ENCODE measurements at regions not wholly inside any gene's neighbourhood (a gene's known extent, or its start where the extent isn't known, plus 50 kb on each side); places are given as distances from the start of the nearest gene placed in this dataset.

- Histone ChIP-seq H3K4me1 (replicated peaks) (no peaks in the 10 kb centered on the region), H3K4me3 (no peak overlapping the region), H3K9me3 (no peaks in the 10 kb centered on the region), H3K27me3 (replicated peaks; ENCODE audit: insufficient read depth) (no peaks in the 10 kb centered on the region), H3K36me3 (no peaks in the 10 kb centered on the region), H3K27ac (no peak overlapping the region)
- no peak for TF ChIP-seq POLR2A (IDR thresholded peaks at IDR 0.05)
- TF ChIP-seq POLR2AphosphoS5 (IDR thresholded peaks at IDR 0.05): no peak
- DNase-seq (ENCODE audit: low spot score): no peak
- intact Hi-C loops (cut with DNase I): no loop called here
- 66% methylated on average over 2 of the region's 2 CpGs for WGBS
These were observed 97.0 kb upstream of the FOXP2 start for GRCh38 chr7:114317450-114318098.

- H3K36me3 ChIP-seq: no peaks in the 10 kb centered on the region
- H3K9me3 ChIP-seq: no peaks in the 10 kb centered on the region
- no peak for DNase-seq (ENCODE audit: low spot score)
- TF ChIP-seq CTCF (IDR thresholded peaks at IDR 0.05) (no peak), POLR2AphosphoS5 (IDR thresholded peaks at IDR 0.05) (no peak), POLR2A (IDR thresholded peaks at IDR 0.05) (no peak)
- H3K27me3 ChIP-seq (replicated peaks; ENCODE audit: insufficient read depth): no peaks in the 10 kb centered on the region
- no peak overlapping the region for H3K4me3 ChIP-seq
- WGBS: 67% methylated on average over 1 of the region's 1 CpG
- H3K27ac ChIP-seq: no peak overlapping the region
- H3K4me1 ChIP-seq (replicated peaks): no peaks in the 10 kb centered on the region
- intact Hi-C loops (cut with DNase I): no loop called here
These were observed 102.0 kb upstream of the FOXP2 start for GRCh38 chr7:114312649-114313048.

GRCh38 chr7:114310345-114311110 lies 104.1 kb upstream of the FOXP2 start:
- no peak for DNase-seq (ENCODE audit: low spot score)
- Histone ChIP-seq H3K9me3 (no peaks in the 10 kb centered on the region), H3K27me3 (replicated peaks; ENCODE audit: insufficient read depth) (no peaks in the 10 kb centered on the region), H3K27ac (no peak overlapping the region), H3K4me1 (replicated peaks) (no peaks in the 10 kb centered on the region), H3K4me3 (no peak overlapping the region), H3K36me3 (no peaks in the 10 kb centered on the region)
- TF ChIP-seq POLR2AphosphoS5 (IDR thresholded peaks at IDR 0.05) (no peak), POLR2A (IDR thresholded peaks at IDR 0.05) (no peak), CTCF (IDR thresholded peaks at IDR 0.05) (no peak)
- intact Hi-C loops (cut with DNase I): no loop called here
- WGBS: 89% methylated on average over 6 of the region's 6 CpGs

- Histone ChIP-seq H3K9me3 (no peaks in the 10 kb centered on the region), H3K4me3 (no peak overlapping the region), H3K4me1 (replicated peaks) (no peaks in the 10 kb centered on the region), H3K36me3 (no peaks in the 10 kb centered on the region), H3K27ac (no peak overlapping the region), H3K27me3 (replicated peaks; ENCODE audit: insufficient read depth) (no peaks in the 10 kb centered on the region)
- WGBS: 66% methylated on average over 2 of the region's 2 CpGs
- DNase-seq (ENCODE audit: low spot score): no peak
- intact Hi-C loops (cut with DNase I): no loop called here
- no peak for TF ChIP-seq POLR2A (IDR thresholded peaks at IDR 0.05)
- no peak for TF ChIP-seq POLR2AphosphoS5 (IDR thresholded peaks at IDR 0.05)
- TF ChIP-seq CTCF (IDR thresholded peaks at IDR 0.05): no peak
These were observed 104.9 kb upstream of the FOXP2 start for GRCh38 chr7:114309729-114310128.

- Histone ChIP-seq H3K27ac (no peak overlapping the region), H3K9me3 (no peaks in the 10 kb centered on the region), H3K4me1 (replicated peaks) (no peaks in the 10 kb centered on the region), H3K36me3 (no peaks in the 10 kb centered on the region), H3K4me3 (no peak overlapping the region), H3K27me3 (replicated peaks; ENCODE audit: insufficient read depth) (no peaks in the 10 kb centered on the region)
- intact Hi-C loops (cut with DNase I): no loop called here
- TF ChIP-seq POLR2A (IDR thresholded peaks at IDR 0.05) (no peak), CTCF (IDR thresholded peaks at IDR 0.05) (no peak)
- no peak for DNase-seq (ENCODE audit: low spot score)
These were observed 111.3 kb upstream of the FOXP2 start for GRCh38 chr7:114303301-114303700.
